ENCODE measurements at regions not wholly inside any gene's neighbourhood (a gene's known extent, or its start where the extent isn't known, plus 50 kb on each side); places are given as distances from the start of the nearest gene placed in this dataset.

DNA sequence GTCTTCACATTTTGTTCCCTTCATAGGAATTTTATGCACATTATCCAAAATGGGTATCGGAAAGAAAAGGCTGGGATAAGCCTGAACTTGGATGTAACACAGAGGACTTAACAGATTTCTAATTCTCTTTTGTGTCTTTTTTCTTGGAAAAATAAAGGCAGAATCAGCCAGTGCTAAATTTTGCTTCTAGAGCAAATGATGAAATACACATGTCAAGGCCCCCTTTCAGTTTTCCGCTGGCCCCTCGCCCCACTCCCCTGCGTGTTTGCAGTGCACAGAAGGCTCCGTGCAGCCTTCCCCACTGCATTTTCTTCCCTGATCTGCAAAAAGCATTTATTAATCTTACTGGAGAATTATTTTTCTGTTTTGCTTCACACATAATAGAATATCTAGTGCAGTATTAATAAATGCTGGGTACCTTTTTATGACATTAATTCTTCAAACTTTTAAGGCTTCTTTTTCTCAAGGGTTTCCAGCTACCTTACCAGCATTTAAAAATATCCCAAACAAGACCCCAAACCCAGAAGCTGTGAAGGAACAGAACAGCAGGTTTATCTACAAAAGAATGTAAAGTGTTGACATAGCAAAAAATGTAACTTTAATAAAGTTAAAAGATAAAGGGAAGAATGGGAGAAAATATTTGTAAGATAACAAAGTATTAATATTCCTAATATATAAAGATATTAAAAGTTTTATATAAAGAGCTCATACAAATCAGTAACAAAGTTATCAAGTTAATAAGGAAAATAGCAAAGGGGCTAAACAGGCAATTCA, 81.3 kb upstream of the SPTBN1 start:
- Histone ChIP-seq H3K4me3 (no peak overlapping the region), H3K27me3 (no peaks in the 10 kb centered on the region), H3K27ac (no peak overlapping the region), H3K4me1 (ENCODE audit: insufficient read depth) (peaks cover 7% of the 10 kb centered on the region), H3K9me3 (no peaks in the 10 kb centered on the region), H3K36me3 (no peaks in the 10 kb centered on the region)
- no peak for DNase-seq
- no peak for TF ChIP-seq EP300 (IDR thresholded peaks at IDR 0.05)
- intact Hi-C loops (cut with DNase I) = no loop called here
- WGBS, 3 donors = 33 to 43% (median 35%) methylated on average over 5 of the region's 5 CpGs

DNA sequence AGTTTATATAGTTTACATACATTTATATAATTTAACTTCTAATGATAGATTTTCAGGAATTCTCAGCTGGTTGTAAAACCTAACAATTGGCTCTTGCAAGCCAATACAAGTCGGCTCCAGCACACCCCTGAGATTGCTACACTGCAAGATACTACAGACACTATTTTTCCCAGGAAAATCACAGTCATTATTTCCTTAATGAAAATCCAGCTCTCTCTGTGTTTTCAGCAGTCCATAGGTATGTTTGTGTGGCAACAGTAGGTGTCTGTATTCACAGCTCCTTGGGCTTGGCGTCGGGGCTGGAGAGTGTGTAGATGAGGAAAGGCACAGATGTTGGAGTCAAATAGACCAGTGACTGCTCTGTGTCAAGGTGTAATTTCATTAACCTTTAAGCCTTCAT, 78.7 kb upstream of the SPTBN1 start:
- no peaks in the 10 kb centered on the region for H3K9me3 ChIP-seq
- H3K36me3 ChIP-seq = no peaks in the 10 kb centered on the region
- no peaks in the 10 kb centered on the region for H3K4me1 ChIP-seq (ENCODE audit: insufficient read depth)
- TF ChIP-seq EP300 (IDR thresholded peaks at IDR 0.05) (no peak), POLR2A (IDR thresholded peaks at IDR 0.05) (no peak)
- TF ChIP-seq, protein P1, sequence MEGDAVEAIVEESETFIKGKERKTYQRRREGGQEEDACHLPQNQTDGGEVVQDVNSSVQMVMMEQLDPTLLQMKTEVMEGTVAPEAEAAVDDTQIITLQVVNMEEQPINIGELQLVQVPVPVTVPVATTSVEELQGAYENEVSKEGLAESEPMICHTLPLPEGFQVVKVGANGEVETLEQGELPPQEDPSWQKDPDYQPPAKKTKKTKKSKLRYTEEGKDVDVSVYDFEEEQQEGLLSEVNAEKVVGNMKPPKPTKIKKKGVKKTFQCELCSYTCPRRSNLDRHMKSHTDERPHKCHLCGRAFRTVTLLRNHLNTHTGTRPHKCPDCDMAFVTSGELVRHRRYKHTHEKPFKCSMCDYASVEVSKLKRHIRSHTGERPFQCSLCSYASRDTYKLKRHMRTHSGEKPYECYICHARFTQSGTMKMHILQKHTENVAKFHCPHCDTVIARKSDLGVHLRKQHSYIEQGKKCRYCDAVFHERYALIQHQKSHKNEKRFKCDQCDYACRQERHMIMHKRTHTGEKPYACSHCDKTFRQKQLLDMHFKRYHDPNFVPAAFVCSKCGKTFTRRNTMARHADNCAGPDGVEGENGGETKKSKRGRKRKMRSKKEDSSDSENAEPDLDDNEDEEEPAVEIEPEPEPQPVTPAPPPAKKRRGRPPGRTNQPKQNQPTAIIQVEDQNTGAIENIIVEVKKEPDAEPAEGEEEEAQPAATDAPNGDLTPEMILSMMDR (IDR thresholded peaks at IDR 0.05) = no peak
- intact Hi-C loops (cut with DNase I) = no loop called here
- no peak overlapping the region for H3K4me3 ChIP-seq
- WGBS, 3 donors = 95 to 98% (median 95%) methylated on average over 3 of the region's 3 CpGs
- no peaks in the 10 kb centered on the region for H3K27me3 ChIP-seq
- H3K27ac ChIP-seq = no peak overlapping the region
- DNase-seq = no peak

DNA sequence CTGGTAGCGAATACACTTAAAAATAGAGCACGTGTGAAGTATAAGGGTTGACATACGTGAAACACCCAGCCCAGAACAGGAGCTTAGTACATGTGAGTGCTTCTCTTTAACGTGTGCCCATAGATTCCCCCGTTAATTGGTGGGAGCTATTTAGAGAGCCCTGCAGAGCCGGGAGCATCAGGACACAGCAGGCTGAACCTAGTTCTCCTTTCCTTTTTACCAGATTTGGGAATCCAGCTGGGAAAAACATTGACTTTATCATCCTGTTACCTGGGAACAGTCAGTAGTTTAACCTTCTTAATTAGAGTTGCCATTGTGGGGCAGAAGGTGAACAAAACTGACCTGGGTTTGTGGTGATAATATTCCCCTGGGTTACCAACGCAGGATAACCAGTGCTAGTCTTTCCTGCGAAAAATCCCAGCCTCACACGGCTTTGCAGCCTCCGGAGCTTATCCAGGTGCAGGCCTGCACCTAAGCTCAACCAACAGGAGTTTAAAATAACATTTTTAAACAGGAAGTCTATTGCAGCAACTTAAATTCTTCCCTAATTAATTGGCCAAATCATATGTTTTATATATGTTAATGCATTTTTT, 78.1 kb upstream of the SPTBN1 start:
- TF ChIP-seq POLR2A (IDR thresholded peaks at IDR 0.05) (no peak), EP300 (IDR thresholded peaks at IDR 0.05) (no peak)
- TF ChIP-seq, protein P1 (IDR thresholded peaks at IDR 0.05) = no peak
- WGBS, 3 donors = 79 to 87% (median 82%) methylated on average over 10 of the region's 10 CpGs
- H3K36me3 ChIP-seq = no peaks in the 10 kb centered on the region
- H3K27ac ChIP-seq = no peak overlapping the region
- no peaks in the 10 kb centered on the region for H3K4me1 ChIP-seq (ENCODE audit: insufficient read depth)
- no peak overlapping the region for H3K4me3 ChIP-seq
- H3K9me3 ChIP-seq = no peaks in the 10 kb centered on the region
- no peak for DNase-seq
- no peaks in the 10 kb centered on the region for H3K27me3 ChIP-seq
- intact Hi-C loops (cut with DNase I) = no loop called here

DNA sequence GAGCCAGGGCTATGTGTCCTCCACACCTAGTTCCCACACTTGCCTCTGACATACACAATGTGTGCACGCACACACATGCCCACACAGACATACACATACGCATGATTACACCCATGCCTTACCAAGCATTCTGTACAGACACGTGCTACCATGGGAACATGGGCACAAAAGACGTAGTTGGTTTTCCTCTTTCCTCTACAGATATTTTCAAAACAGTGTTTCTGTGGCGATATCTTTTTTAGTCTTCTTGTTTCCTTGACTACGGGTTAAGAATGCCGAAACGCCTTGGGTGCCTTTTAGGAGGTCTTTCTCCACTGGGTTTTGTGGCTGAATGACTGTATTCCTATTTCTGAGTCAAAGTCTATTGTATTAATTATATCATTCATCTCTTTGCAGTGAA, 75.5 kb upstream of the SPTBN1 start:
- peaks cover 2% of the 10 kb centered on the region for H3K4me1 ChIP-seq (ENCODE audit: insufficient read depth)
- intact Hi-C loops (cut with DNase I) = no loop called here
- no peaks in the 10 kb centered on the region for H3K9me3 ChIP-seq
- 91 to 95% (median 94%) methylated on average over 8 of the region's 8 CpGs for WGBS, 3 donors
- no peak overlapping the region for H3K4me3 ChIP-seq
- no peak overlapping the region for H3K27ac ChIP-seq
- no peaks in the 10 kb centered on the region for H3K36me3 ChIP-seq
- TF ChIP-seq EP300 (IDR thresholded peaks at IDR 0.05) (no peak), POLR2A (IDR thresholded peaks at IDR 0.05) (no peak)
- TF ChIP-seq, protein P1 (IDR thresholded peaks at IDR 0.05) = no peak
- H3K27me3 ChIP-seq = no peaks in the 10 kb centered on the region
- DNase-seq = no peak

DNA sequence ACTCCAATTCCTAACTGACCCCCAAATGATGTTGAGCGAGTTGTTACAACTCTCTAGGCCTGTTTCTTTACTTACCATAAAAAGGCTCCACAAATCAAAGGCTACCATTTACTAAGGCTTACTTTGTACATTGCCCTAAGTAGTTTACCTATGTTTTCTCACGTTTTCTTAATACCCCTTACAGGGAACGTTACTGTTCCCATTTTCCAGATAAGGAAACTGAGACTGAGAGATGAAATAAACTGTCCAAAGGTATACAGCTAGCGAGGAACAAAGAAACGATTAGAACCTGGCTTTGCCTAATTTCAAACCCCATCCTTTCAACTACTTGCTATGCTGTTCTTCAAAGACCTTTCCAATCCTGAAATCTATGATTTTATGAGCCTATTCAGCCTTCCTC, 74.8 kb upstream of the SPTBN1 start:
- 85 to 97% (median 95%) methylated on average over 5 of the region's 5 CpGs for WGBS, 3 donors
- intact Hi-C loops (cut with DNase I) = no loop called here
- no peaks in the 10 kb centered on the region for H3K36me3 ChIP-seq
- no peak for DNase-seq
- H3K9me3 ChIP-seq = no peaks in the 10 kb centered on the region
- H3K4me1 ChIP-seq (ENCODE audit: insufficient read depth) = peaks cover 2% of the 10 kb centered on the region
- no peak overlapping the region for H3K4me3 ChIP-seq
- TF ChIP-seq, protein P1 (IDR thresholded peaks at IDR 0.05) = no peak
- no peak for TF ChIP-seq EP300 (IDR thresholded peaks at IDR 0.05)
- no peak for TF ChIP-seq POLR2A (IDR thresholded peaks at IDR 0.05)
- H3K27ac ChIP-seq = no peak overlapping the region
- no peaks in the 10 kb centered on the region for H3K27me3 ChIP-seq

Measured in ovary (tissue), 7 donors.